NB4 (cell line): ENCODE measurements at regions not wholly inside any gene's neighbourhood (a gene's known extent, or its start where the extent isn't known, plus 50 kb on each side); places are given as distances from the start of the nearest gene placed in this dataset.

Experiments used
- CTCF ChIP-seq: IDR thresholded peaks from one replicate; pipeline ENCODE4 v1.5.1; 2012; ENCODE audit warnings: low read depth, low read length
- POLR2A ChIP-seq: IDR thresholded peaks from 2 replicates; pipeline ENCODE4 v1.6.1; 2011; ENCODE audit warnings: mild to moderate bottlenecking; ENCODE audit not compliant: insufficient read length; ENCODE audit errors: extremely low read depth

GRCh38 chr2:204470178-204470620 lies 75.1 kb upstream of the PARD3B start:
- TF ChIP-seq CTCF, result no peak
- no peak for TF ChIP-seq POLR2A
